Bronchial epithelial cell (primary cell): ENCODE measurements at regions not wholly inside any gene's neighbourhood (a gene's known extent, or its start where the extent isn't known, plus 50 kb on each side); places are given as distances from the start of the nearest gene placed in this dataset.

Experiments used
- DNase-seq: peaks from one replicate; pipeline ENCODE4 v3.0.0-alpha.2; 2010; ENCODE audit warnings: low read depth
- FAIRE-seq: peaks from 2 replicates; lab custom pipeline; 2011; peaks lifted over from hg19 to GRCh38; lab: Jason Lieb, UNC
- H3K27me3 ChIP-seq: 2 replicates; pipeline ENCODE4 v1.5.1; 2011; ENCODE audit warnings: low read length; ENCODE audit not compliant: control insufficient read depth, insufficient read depth
- H3K36me3 ChIP-seq: 2 replicates; pipeline ENCODE4 v1.5.1; 2011; ENCODE audit warnings: low read length; ENCODE audit not compliant: control insufficient read depth, insufficient read depth
- H3K4me3 ChIP-seq: 2 replicates; pipeline ENCODE4 v1.5.1; 2011; ENCODE audit warnings: mild to moderate bottlenecking, low read depth, low read length, control low read depth
- TF ChIP-seq, protein P1 (sequence below): IDR thresholded peaks from 2 replicates; pipeline ENCODE4 v1.5.1; 2011; ENCODE audit warnings: mild to moderate bottlenecking, moderate library complexity, low read length, control low read depth, inconsistent platforms; ENCODE audit not compliant: insufficient read depth, severe bottlenecking

GRCh38 chr18:51248685-51249084 is 51.2 kb upstream of the MEX3C start:
- DNase-seq = no peak
- Histone ChIP-seq H3K27me3 (peaks cover 3% of the 10 kb centered on the region), H3K4me3 (no peak overlapping the region), H3K36me3 (no peaks in the 10 kb centered on the region)
- TF ChIP-seq, protein P1, sequence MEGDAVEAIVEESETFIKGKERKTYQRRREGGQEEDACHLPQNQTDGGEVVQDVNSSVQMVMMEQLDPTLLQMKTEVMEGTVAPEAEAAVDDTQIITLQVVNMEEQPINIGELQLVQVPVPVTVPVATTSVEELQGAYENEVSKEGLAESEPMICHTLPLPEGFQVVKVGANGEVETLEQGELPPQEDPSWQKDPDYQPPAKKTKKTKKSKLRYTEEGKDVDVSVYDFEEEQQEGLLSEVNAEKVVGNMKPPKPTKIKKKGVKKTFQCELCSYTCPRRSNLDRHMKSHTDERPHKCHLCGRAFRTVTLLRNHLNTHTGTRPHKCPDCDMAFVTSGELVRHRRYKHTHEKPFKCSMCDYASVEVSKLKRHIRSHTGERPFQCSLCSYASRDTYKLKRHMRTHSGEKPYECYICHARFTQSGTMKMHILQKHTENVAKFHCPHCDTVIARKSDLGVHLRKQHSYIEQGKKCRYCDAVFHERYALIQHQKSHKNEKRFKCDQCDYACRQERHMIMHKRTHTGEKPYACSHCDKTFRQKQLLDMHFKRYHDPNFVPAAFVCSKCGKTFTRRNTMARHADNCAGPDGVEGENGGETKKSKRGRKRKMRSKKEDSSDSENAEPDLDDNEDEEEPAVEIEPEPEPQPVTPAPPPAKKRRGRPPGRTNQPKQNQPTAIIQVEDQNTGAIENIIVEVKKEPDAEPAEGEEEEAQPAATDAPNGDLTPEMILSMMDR = no peak
- no peak for FAIRE-seq

DNA sequence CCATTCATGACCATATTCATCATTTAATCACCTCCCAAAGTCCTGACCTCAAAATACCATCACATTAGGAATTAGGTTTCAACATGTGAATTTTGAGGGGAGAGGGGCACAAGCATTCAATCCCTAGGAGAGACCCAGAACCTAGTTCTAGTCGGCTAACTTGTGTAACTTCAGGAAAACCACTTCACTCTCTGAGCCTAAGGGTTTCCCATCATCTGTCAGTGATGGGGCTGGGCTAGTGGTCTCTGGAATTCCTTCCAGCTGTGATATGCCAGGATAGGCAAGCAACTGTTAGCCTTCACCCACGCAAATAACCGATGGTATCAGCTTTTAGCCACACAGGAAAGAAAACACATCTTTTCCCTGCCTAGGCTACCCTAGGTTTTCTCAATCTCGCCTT is 52.5 kb upstream of the MEX3C start:
- FAIRE-seq = peak; percentile 23
- Histone ChIP-seq H3K36me3 (no peaks in the 10 kb centered on the region), H3K27me3 (peaks cover 3% of the 10 kb centered on the region), H3K4me3 (no peak overlapping the region)
- no peak for DNase-seq
- TF ChIP-seq, protein P1 = no peak

GRCh38 chr18:51250458-51251024 is 53.1 kb upstream of the MEX3C start:
- DNase-seq (no peak), FAIRE-seq (no peak)
- peaks cover 3% of the 10 kb centered on the region for H3K27me3 ChIP-seq
- no peaks in the 10 kb centered on the region for H3K36me3 ChIP-seq
- no peak overlapping the region for H3K4me3 ChIP-seq
- TF ChIP-seq, protein P1 = no peak

DNA sequence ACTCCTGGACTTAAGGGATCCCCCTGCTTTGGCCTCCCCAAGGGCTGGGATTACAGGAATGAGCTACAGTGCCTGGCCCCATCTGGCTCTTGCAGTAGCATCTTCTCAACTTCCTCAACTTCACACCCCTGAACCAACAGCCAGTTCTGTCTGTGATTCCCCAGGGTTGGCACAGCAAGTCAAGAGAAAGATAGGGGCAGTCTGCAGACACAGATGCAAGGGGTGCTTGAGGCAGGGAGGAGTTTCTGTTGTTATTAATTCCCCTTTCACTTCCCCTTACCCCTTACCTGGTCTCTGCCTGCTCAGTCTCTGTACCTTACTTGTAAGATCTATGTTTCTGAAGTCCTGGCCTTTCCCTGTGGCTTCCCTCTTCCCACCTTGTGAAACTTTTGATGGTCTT is 54.1 kb upstream of the MEX3C start:
- FAIRE-seq = no peak
- no peaks in the 10 kb centered on the region for H3K36me3 ChIP-seq

GRCh38 chr18:51253476-51253875 is 56.0 kb upstream of the MEX3C start:
- DNase-seq (no peak), FAIRE-seq (no peak)
- Histone ChIP-seq H3K4me3 (no peak overlapping the region), H3K27me3 (peaks cover 3% of the 10 kb centered on the region), H3K36me3 (no peaks in the 10 kb centered on the region)
- TF ChIP-seq, protein P1 = no peak

More for the DNA sequence above, 54.1 kb upstream of the MEX3C start:
- TF ChIP-seq, protein P1 = no peak
- Histone ChIP-seq H3K4me3 (no peak overlapping the region), H3K27me3 (peaks cover 3% of the 10 kb centered on the region)
- DNase-seq = no peak

GRCh38 chr18:51255693-51256092 is 58.2 kb upstream of the MEX3C start:
- Histone ChIP-seq H3K27me3 (no peaks in the 10 kb centered on the region), H3K36me3 (no peaks in the 10 kb centered on the region), H3K4me3 (no peak overlapping the region)
- TF ChIP-seq, protein P1 = no peak
- FAIRE-seq (no peak), DNase-seq (no peak)
